IMR-90 (cell line): ENCODE measurements at regions not wholly inside any gene's neighbourhood (a gene's known extent, or its start where the extent isn't known, plus 50 kb on each side); places are given as distances from the start of the nearest gene placed in this dataset.

Experiments
- ATAC-seq: fragments of 200-7000 bp; cut with Tn5 transposase; 2 replicates; pipeline ENCODE4 v1.9.1; 2020; ENCODE audit warnings: low read depth, mild to moderate bottlenecking, moderate library complexity
- BruUV-seq: library from RNA; stranded (reverse); fragments of 400-500 nt; replicated peaks from 2 replicates; lab custom pipeline; 2021; lab: Mats Ljungman, UMichigan
- CTCF ChIA-PET: fragments of 300-600 bp; formaldehyde crosslinking; extraction: SDS; loops from one replicate; lab custom pipeline; 2021; ENCODE audit warnings: antibody characterized with exemption; lab: Yijun Ruan, JAX
- POLR2A ChIA-PET: fragments of 300-600 bp; sonication (Branson Sonifier 250); formaldehyde crosslinking; loops from one replicate; lab custom pipeline; 2022; ENCODE audit warnings: antibody characterized with exemption; ENCODE audit not compliant: unreplicated experiment; lab: Charles Lee
- DNase-seq: peaks from one replicate; pipeline ENCODE4 v3.0.0; 2013
- H2AFZ ChIP-seq: replicated peaks from 2 replicates; pipeline ENCODE3; 2013; ENCODE audit warnings: low read length, mild to moderate bottlenecking; ENCODE audit not compliant: poor library complexity
- H2AK5ac ChIP-seq: 2 replicates; pipeline ENCODE4 v1.6.1; 2013; ENCODE audit warnings: low read depth, low read length, inconsistent platforms
- H2AK9ac ChIP-seq: replicated peaks from 2 replicates; pipeline ENCODE3; 2013; ENCODE audit warnings: mild to moderate bottlenecking, low read depth, low read length, moderate library complexity; ENCODE audit not compliant: poor library complexity
- H2BK120ac ChIP-seq: 2 replicates; pipeline ENCODE4 v1.6.1; 2013; ENCODE audit warnings: low read depth, low read length, inconsistent platforms
- H2BK15ac ChIP-seq: 3 replicates; pipeline ENCODE4 v1.6.1; 2013; ENCODE audit warnings: low read depth, low read length, inconsistent platforms
- H2BK20ac ChIP-seq: 2 replicates; pipeline ENCODE4 v1.6.1; 2013; ENCODE audit warnings: low read depth, mild to moderate bottlenecking, inconsistent platforms, low read length, moderate library complexity
- H2BK5ac ChIP-seq: 2 replicates; pipeline ENCODE4 v1.6.1; 2013; ENCODE audit warnings: mild to moderate bottlenecking, low read depth, low read length, inconsistent platforms; ENCODE audit not compliant: poor library complexity, severe bottlenecking
- H3K14ac ChIP-seq: replicated peaks from 2 replicates; pipeline ENCODE4 v1.6.1; 2013; ENCODE audit warnings: low read depth, low read length, inconsistent platforms
- H3K18ac ChIP-seq: 2 replicates; pipeline ENCODE4 v1.6.1; 2013; ENCODE audit warnings: low read depth, low read length, control low read depth
- H3K23ac ChIP-seq: 2 replicates; pipeline ENCODE4 v1.6.1; 2013; ENCODE audit warnings: low read depth, low read length, inconsistent platforms
- H3K27ac ChIP-seq: 2 replicates; pipeline ENCODE4 v1.5.1; 2013; ENCODE audit warnings: mild to moderate bottlenecking, control low read depth, low read length; ENCODE audit not compliant: insufficient read depth
- H3K27me3 ChIP-seq: 2 replicates; pipeline ENCODE4 v1.6.1; 2013; ENCODE audit warnings: low read length; ENCODE audit not compliant: control insufficient read depth, insufficient read depth
- H3K36me3 ChIP-seq: 2 replicates; pipeline ENCODE4 v1.6.1; 2013; ENCODE audit warnings: low read length, mixed read lengths; ENCODE audit not compliant: control insufficient read depth, insufficient read depth
- H3K4ac ChIP-seq: 2 replicates; pipeline ENCODE4 v1.6.1; 2013; ENCODE audit warnings: low read depth, low read length, inconsistent platforms
- H3K4me1 ChIP-seq: 2 replicates; pipeline ENCODE4 v1.6.1; 2013; ENCODE audit warnings: low read length, mixed read lengths; ENCODE audit not compliant: control insufficient read depth, insufficient read depth
- H3K4me2 ChIP-seq: 2 replicates; pipeline ENCODE4 v1.6.1; 2013; ENCODE audit warnings: low read depth, mild to moderate bottlenecking, control low read depth, low read length, moderate library complexity
- H3K4me3 ChIP-seq: 2 replicates; pipeline ENCODE4 v1.5.1; 2013; ENCODE audit warnings: low read depth, mild to moderate bottlenecking, control low read depth, low read length, moderate library complexity; ENCODE audit not compliant: insufficient read depth
- H3K56ac ChIP-seq: 2 replicates; pipeline ENCODE4 v1.6.1; 2013; ENCODE audit warnings: low read length, inconsistent platforms; ENCODE audit not compliant: insufficient read depth; ENCODE audit errors: extremely low read depth
- H3K79me1 ChIP-seq, 2 experiments: 2 replicates each; pipeline ENCODE4 v1.6.1; 2013; ENCODE audit warnings: low read length in 2 of 2, inconsistent platforms in 1 of 2, low read depth in 1 of 2
- H3K9ac ChIP-seq: 2 replicates; pipeline ENCODE4 v1.6.1; 2013; ENCODE audit warnings: low read depth, low read length, control low read depth
- H3K9me1 ChIP-seq: 2 replicates; pipeline ENCODE4 v1.6.1; 2013; ENCODE audit warnings: low read length, inconsistent platforms; ENCODE audit not compliant: insufficient read depth
- H3K9me3 ChIP-seq: 2 replicates; pipeline ENCODE4 v1.6.1; 2013; ENCODE audit warnings: low read length; ENCODE audit not compliant: control insufficient read depth, insufficient read depth
- H4K20me1 ChIP-seq: 2 replicates; pipeline ENCODE4 v1.6.1; 2013; ENCODE audit warnings: low read length, inconsistent platforms; ENCODE audit not compliant: insufficient read depth
- H4K5ac ChIP-seq: 2 replicates; pipeline ENCODE4 v1.6.1; 2013; ENCODE audit warnings: mild to moderate bottlenecking, low read depth, low read length, control low read depth
- H4K8ac ChIP-seq, 2 experiments: 2 replicates each; pipeline ENCODE4 v1.6.1; 2013; ENCODE audit warnings: low read depth in 2 of 2, low read length in 2 of 2, control low read depth in 1 of 2, inconsistent platforms in 1 of 2
- H4K91ac ChIP-seq: 2 replicates; pipeline ENCODE4 v1.6.1; 2013; ENCODE audit warnings: low read depth, low read length, inconsistent platforms; ENCODE audit not compliant: insufficient read depth
- BHLHE40 ChIP-seq: fragments of 150-350 bp; IDR thresholded peaks from 2 replicates; pipeline ENCODE4 v1.6.1; 2016; ENCODE audit warnings: mild to moderate bottlenecking, low read depth, low read length
- CTCF ChIP-seq: conservative IDR thresholded peaks from 2 replicates; pipeline ENCODE4 v1.5.1; 2012; ENCODE audit warnings: mild to moderate bottlenecking, low read depth, low read length, improper control_type of control experiment
- MAFK ChIP-seq: IDR thresholded peaks from 2 replicates; pipeline ENCODE4 v1.6.1; 2012; ENCODE audit warnings: low read depth, low read length, improper control_type of control experiment
- MAZ ChIP-seq: IDR thresholded peaks from 2 replicates; pipeline ENCODE4 v1.6.1; 2012; ENCODE audit warnings: low read depth, mild to moderate bottlenecking, low read length, improper control_type of control experiment, moderate library complexity, borderline replicate concordance
- MXI1 ChIP-seq: IDR thresholded peaks from 2 replicates; pipeline ENCODE4 v1.6.1; 2012; ENCODE audit warnings: low read depth, mild to moderate bottlenecking, low read length, moderate library complexity, borderline replicate concordance
- POLR2A ChIP-seq: IDR thresholded peaks from 2 replicates; pipeline ENCODE4 v1.6.1; 2012; ENCODE audit warnings: mild to moderate bottlenecking, low read depth, low read length
- RAD21 ChIP-seq: IDR thresholded peaks from 2 replicates; pipeline ENCODE4 v1.6.1; 2012; ENCODE audit warnings: low read length, improper control_type of control experiment
- RCOR1 ChIP-seq: IDR thresholded peaks from 2 replicates; pipeline ENCODE4 v1.6.1; 2012; ENCODE audit warnings: mild to moderate bottlenecking, low read length, improper control_type of control experiment; ENCODE audit not compliant: insufficient replicate concordance
- SMC3 ChIP-seq: fragments of 150-350 bp; IDR thresholded peaks from 2 replicates; pipeline ENCODE4 v1.6.1; 2016; ENCODE audit warnings: low read depth, mild to moderate bottlenecking, antibody characterized with exemption, low read length, moderate library complexity
- WGBS, 2 experiments: methylation state at CpG; one replicate each; pipeline versions ENCODE4 v1.1.5 to v1.1.7; 2013; ENCODE audit warnings: missing lambda C conversion rate in 2 of 2; ENCODE audit not compliant: insufficient read length in 1 of 2; ENCODE audit errors: extremely low coverage in 2 of 2; 5-methylcytosine and 5-hydroxymethylcytosine counted together
- dilution Hi-C: fragments of 300-500 bp; cut with HindIII; formaldehyde crosslinking; loops from one replicate; pipeline ENCODE4 v1.14.3; 2018; ENCODE audit warnings: low sequenced_read_pairs; ENCODE audit not compliant: unreplicated experiment
- in situ Hi-C: fragments of 300-500 bp; cut with MboI; formaldehyde crosslinking; loops from 3 replicates; pipeline ENCODE4 v1.14.3; 2019; ENCODE audit warnings: low sequenced_read_pairs, inconsistent platforms, mixed read lengths
- intact Hi-C: fragments of 100-400 bp; cut with micrococcal nuclease; formaldehyde crosslinking; loops from 2 replicates; pipeline ENCODE4 v1.10.0; 2022
- TF ChIP-seq, protein P1 (sequence below): fragments of 150-350 bp; IDR thresholded peaks from 2 replicates; pipeline ENCODE4 v1.6.1; 2016; ENCODE audit warnings: low read depth, mild to moderate bottlenecking, low read length, moderate library complexity, borderline replicate concordance

DNA sequence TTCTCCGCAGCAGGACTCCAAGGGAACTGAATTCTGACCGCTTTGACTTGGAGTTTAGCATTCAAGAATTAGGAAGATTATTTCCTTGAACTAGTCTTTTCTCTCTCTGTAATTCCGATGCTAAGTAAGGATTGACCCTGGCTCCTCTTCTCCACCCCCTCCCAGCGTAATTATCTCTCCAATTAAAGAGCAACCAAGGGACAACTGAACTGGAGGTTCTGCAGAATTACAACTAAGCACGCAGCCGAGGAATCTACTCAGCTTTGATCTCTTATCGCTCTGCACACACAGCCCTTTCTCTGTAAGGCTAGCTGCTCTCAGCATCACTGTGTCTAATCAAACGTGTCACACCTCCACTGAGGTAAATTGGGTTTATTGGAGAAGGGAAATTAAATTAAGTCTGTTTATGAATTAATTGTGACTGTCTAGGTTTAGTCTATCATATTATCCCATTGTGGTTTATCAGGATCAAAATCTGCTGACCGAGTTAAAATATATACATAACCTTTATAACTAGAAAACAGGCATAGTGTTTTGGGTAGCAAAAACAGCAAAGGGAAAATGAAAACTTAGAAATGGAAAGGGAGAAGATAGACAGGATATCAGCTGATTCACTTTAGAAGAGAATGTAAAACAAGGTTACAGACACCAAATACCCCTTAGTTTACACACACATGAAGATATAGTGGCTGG, 241.3 kb upstream of the LARGE1 start:
- ChIA-PET CTCF (no interaction called here), POLR2A (no interaction called here)
- Histone ChIP-seq H2AK5ac (no peak overlapping the region), H2BK5ac (no peak overlapping the region), H3K23ac (no peak overlapping the region), H3K14ac (no peak overlapping the region), H3K27ac (no peak overlapping the region), H3K56ac (no peak overlapping the region), H2BK120ac (no peak overlapping the region), H2BK15ac (no peak overlapping the region), H2AFZ (peak overlapping the region; percentile 44), H3K36me3 (no peaks in the 10 kb centered on the region), H2AK9ac (no peak overlapping the region), H4K5ac (no peak overlapping the region), H3K4me3 (no peak overlapping the region), H2BK20ac (no peak overlapping the region), H3K9me1 (no peaks in the 10 kb centered on the region), H3K18ac (no peak overlapping the region), H3K9me3 (peaks cover 16% of the 10 kb centered on the region), H4K8ac (no peak overlapping the region), H3K4me1 (no peaks in the 10 kb centered on the region), H3K4ac (no peak overlapping the region), H3K27me3 (no peaks in the 10 kb centered on the region), H3K4me2 (no peak overlapping the region), H4K91ac (no peak overlapping the region), H3K9ac (no peak overlapping the region), H4K20me1 (no peaks in the 10 kb centered on the region), H3K79me1 (no peaks in the 10 kb centered on the region)
- dilution Hi-C loops = no loop called here
- ATAC-seq = no peak
- no TSS peak for BruUV-seq
- WGBS, 2 experiments = no CpG with 5 or more reads among the region's 9 CpGs
- in situ Hi-C loops = no loop called here
- no peak for TF ChIP-seq MXI1
- no peak for TF ChIP-seq BHLHE40
- TF ChIP-seq, protein P1, sequence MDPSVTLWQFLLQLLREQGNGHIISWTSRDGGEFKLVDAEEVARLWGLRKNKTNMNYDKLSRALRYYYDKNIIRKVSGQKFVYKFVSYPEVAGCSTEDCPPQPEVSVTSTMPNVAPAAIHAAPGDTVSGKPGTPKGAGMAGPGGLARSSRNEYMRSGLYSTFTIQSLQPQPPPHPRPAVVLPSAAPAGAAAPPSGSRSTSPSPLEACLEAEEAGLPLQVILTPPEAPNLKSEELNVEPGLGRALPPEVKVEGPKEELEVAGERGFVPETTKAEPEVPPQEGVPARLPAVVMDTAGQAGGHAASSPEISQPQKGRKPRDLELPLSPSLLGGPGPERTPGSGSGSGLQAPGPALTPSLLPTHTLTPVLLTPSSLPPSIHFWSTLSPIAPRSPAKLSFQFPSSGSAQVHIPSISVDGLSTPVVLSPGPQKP = no peak
- TF ChIP-seq RCOR1 = no peak
- TF ChIP-seq MAZ = no peak
- no peak for TF ChIP-seq POLR2A
- TF ChIP-seq RAD21 = no peak
- TF ChIP-seq CTCF = no peak
- TF ChIP-seq MAFK = no peak
- TF ChIP-seq SMC3 = no peak
- no peak for DNase-seq
- intact Hi-C loops = no loop called here
